HepG2 (cell line): ENCODE measurements at regions not wholly inside any gene's neighbourhood (a gene's known extent, or its start where the extent isn't known, plus 50 kb on each side); places are given as distances from the start of the nearest gene placed in this dataset.

ENCODE experiments used
- ATAC-seq: fragments of 200-7000 bp; cut with Tn5 transposase; 3 replicates; pipeline ENCODE4 v1.9.1; 2020; ENCODE audit warnings: mild to moderate bottlenecking, moderate library complexity
- BruUV-seq: library from RNA; stranded (reverse); fragments of 400-500 nt; replicated peaks from 2 replicates; lab custom pipeline; 2021; lab: Mats Ljungman, UMichigan
- CTCF ChIA-PET: fragments of 300-600 bp; formaldehyde crosslinking; extraction: SDS; loops from one replicate; lab custom pipeline; 2021; ENCODE audit warnings: low total read pairs, inconsistent platforms, low intra/inter-chr PET ratio; lab: Yijun Ruan, JAX
- POLR2A ChIA-PET: fragments of 350-600 bp; sonication (Branson Sonifier 250); formaldehyde crosslinking; loops from one replicate; lab custom pipeline; 2020; ENCODE audit warnings: antibody characterized with exemption, inconsistent platforms; lab: Yijun Ruan, JAX
- DNase-seq: peaks from one replicate; pipeline ENCODE4 v3.0.0-alpha.2; 2015; ENCODE audit warnings: low spot score
- FAIRE-seq: peaks from 3 replicates; lab custom pipeline; 2011; peaks lifted over from hg19 to GRCh38; lab: Jason Lieb, UNC
- H2AFZ ChIP-seq: one replicate; pipeline ENCODE4 v1.6.1; 2011; ENCODE audit warnings: low read length, inconsistent platforms
- H3K27ac ChIP-seq: fragments of 300-600 bp; 3 replicates; pipeline ENCODE4 v1.8.0; 2011; ENCODE audit warnings: mixed run types, mild to moderate bottlenecking, mixed read lengths, low read length, inconsistent platforms; ENCODE audit not compliant: insufficient read depth; ENCODE audit errors: extremely low read length
- H3K27me3 ChIP-seq, 2 experiments: fragments of 200-600 bp in 1 of 2; 2 replicates in 1 of 2; 3 replicates in 1 of 2; pipeline versions ENCODE4 v1.6.0 to v1.8.0; 2011; ENCODE audit warnings: low read length in 2 of 2, mild to moderate bottlenecking in 2 of 2, moderate library complexity in 2 of 2, inconsistent platforms in 1 of 2; ENCODE audit not compliant: insufficient read depth in 2 of 2, control insufficient read depth in 1 of 2
- H3K36me3 ChIP-seq, 2 experiments: fragments of 200-600 bp in 1 of 2; replicated peaks in 1 of 2; 2 replicates in 1 of 2; 3 replicates in 1 of 2; pipeline versions ENCODE4 v1.5.1 to v1.8.0; 2011; ENCODE audit warnings: low read length in 2 of 2, inconsistent platforms in 1 of 2; ENCODE audit not compliant: insufficient read depth in 2 of 2, control insufficient read depth in 1 of 2
- H3K4me1 ChIP-seq: 2 replicates; pipeline ENCODE4 v1.5.1; 2012; ENCODE audit warnings: low read length, inconsistent platforms; ENCODE audit not compliant: insufficient read depth
- H3K4me2 ChIP-seq: 2 replicates; pipeline ENCODE4 v1.6.0; 2011; ENCODE audit warnings: low read depth, low read length, inconsistent platforms
- H3K4me3 ChIP-seq, 3 experiments: fragments of 200-600 bp in 1 of 3; sonication (generic), shearing (Covaris generic) in 1 of 3; replicated peaks in 1 of 3; 2 replicates each; pipeline ENCODE4 v1.5.1; 2011 to 2016; ENCODE audit warnings: low read length in 3 of 3, inconsistent platforms in 2 of 3, low read depth in 2 of 3, mild to moderate bottlenecking in 2 of 3, control low read depth in 1 of 3, mixed read lengths in 1 of 3; ENCODE audit not compliant: insufficient read depth in 1 of 3
- H3K79me2 ChIP-seq: one replicate; pipeline ENCODE4 v1.6.1; 2011; ENCODE audit warnings: low read length, inconsistent platforms; ENCODE audit not compliant: insufficient read depth
- H3K9ac ChIP-seq: 2 replicates; pipeline ENCODE4 v1.6.0; 2011; ENCODE audit warnings: mild to moderate bottlenecking, low read depth, low read length, inconsistent platforms; ENCODE audit not compliant: insufficient read depth
- H3K9me3 ChIP-seq: 2 replicates; pipeline ENCODE4 v1.5.1; 2012; ENCODE audit warnings: mild to moderate bottlenecking, low read length
- H4K20me1 ChIP-seq: 2 replicates; pipeline ENCODE4 v1.6.0; 2011; ENCODE audit warnings: inconsistent platforms, mild to moderate bottlenecking, low read length, moderate library complexity; ENCODE audit not compliant: insufficient read depth
- FOXK1 ChIP-seq: sonication (generic); formaldehyde crosslinking; IDR thresholded peaks from 2 replicates; pipeline ENCODE4 v1.4.0; 2020; ENCODE audit warnings: low read depth, missing genetic modification reagents, borderline replicate concordance
- NFYB ChIP-seq: sonication (generic); formaldehyde crosslinking; IDR thresholded peaks from 2 replicates; pipeline ENCODE4 v1.4.0; 2020; ENCODE audit warnings: missing genetic modification reagents
- SMC3 ChIP-seq: IDR thresholded peaks from 2 replicates; pipeline ENCODE4 v1.6.1; 2011; ENCODE audit warnings: low read length, improper control_type of control experiment
- ZBTB34 ChIP-seq: sonication (generic); formaldehyde crosslinking; IDR thresholded peaks from 2 replicates; pipeline ENCODE4 v1.8.0; 2022; ENCODE audit warnings: mild to moderate bottlenecking, missing genetic modification reagents
- ZBTB38 ChIP-seq: sonication (generic); formaldehyde crosslinking; IDR thresholded peaks from 2 replicates; pipeline ENCODE4 v1.5.1; 2020; ENCODE audit warnings: mild to moderate bottlenecking, missing genetic modification reagents
- ZBTB44 ChIP-seq: sonication (generic); formaldehyde crosslinking; IDR thresholded peaks from 2 replicates; pipeline ENCODE4 v1.4.0; 2020; ENCODE audit warnings: missing genetic modification reagents
- ZNF12 ChIP-seq: sonication (generic); formaldehyde crosslinking; IDR thresholded peaks from 2 replicates; pipeline ENCODE4 v1.5.0; 2020; ENCODE audit warnings: missing genetic modification reagents
- ZNF142 ChIP-seq: sonication (generic); formaldehyde crosslinking; IDR thresholded peaks from 2 replicates; pipeline ENCODE4 v1.4.0; 2020; ENCODE audit warnings: missing genetic modification reagents
- ZNF280D ChIP-seq: sonication (generic); formaldehyde crosslinking; IDR thresholded peaks from 2 replicates; pipeline ENCODE4 v1.5.1; 2020; ENCODE audit warnings: mild to moderate bottlenecking, missing genetic modification reagents
- ZNF333 ChIP-seq: sonication (generic); formaldehyde crosslinking; IDR thresholded peaks from 2 replicates; pipeline ENCODE4 v1.4.0; 2020; ENCODE audit warnings: mild to moderate bottlenecking, missing genetic modification reagents, borderline replicate concordance
- ZNF546 ChIP-seq: sonication (generic); formaldehyde crosslinking; conservative IDR thresholded peaks from 2 replicates; pipeline ENCODE4 v1.8.1; 2023; ENCODE audit warnings: mild to moderate bottlenecking, missing genetic modification reagents
- ZNF839 ChIP-seq: sonication (generic); formaldehyde crosslinking; IDR thresholded peaks from 2 replicates; pipeline ENCODE4 v1.4.0; 2020; ENCODE audit warnings: missing genetic modification reagents, mild to moderate bottlenecking, borderline replicate concordance
- WGBS: methylation state at CpG from one replicate; pipeline ENCODE4 v1.1.6; 2017; ENCODE audit warnings: low lambda C conversion rate; 5-methylcytosine and 5-hydroxymethylcytosine counted together
- in situ Hi-C: cut with HindIII; loops from 2 replicates; pipeline ENCODE4 v1.10.0; 2017; ENCODE audit warnings: low pct_unique_long_range_greater_than_20kb; ENCODE audit not compliant: extremely low pct_ligation_motif_present
- intact Hi-C: fragments of 100-400 bp; cut with micrococcal nuclease; formaldehyde crosslinking; loops from one replicate; pipeline ENCODE4 v1.10.0; 2022; ENCODE audit not compliant: unreplicated experiment

GRCh38 chr5:130643321-130643720 is 521.7 kb downstream of the HINT1 start (continued):
- TF ChIP-seq ZNF142 (CRISPR knock-in tag) (no peak), ZNF546 (CRISPR knock-in tag) (no peak), ZBTB34 (CRISPR knock-in tag) (no peak)

- FAIRE-seq, result no peak
- in situ Hi-C loops, result no loop called here
- TF ChIP-seq ZNF333 (CRISPR knock-in tag) (no peak), FOXK1 (no peak), ZBTB38 (no peak), NFYB (CRISPR knock-in tag) (no peak), ZNF839 (CRISPR knock-in tag) (no peak), ZNF280D (CRISPR knock-in tag) (no peak), ZNF12 (CRISPR knock-in tag) (no peak), ZBTB44 (CRISPR knock-in tag) (no peak), SMC3 (no peak)
Measured at GRCh38 chr5:130642461-130642860, 522.6 kb downstream of the HINT1 start.

More at GRCh38 chr5:130642461-130642860, 522.6 kb downstream of the HINT1 start:
- Histone ChIP-seq H3K4me3 (no peak overlapping the region), H3K4me1 (no peaks in the 10 kb centered on the region), H3K9ac (no peak overlapping the region), H3K27me3 (no peaks in the 10 kb centered on the region), H3K9me3 (peaks cover 28% of the 10 kb centered on the region), H3K79me2 (no peaks in the 10 kb centered on the region), H3K4me2 (no peak overlapping the region), H2AFZ (no peak overlapping the region), H4K20me1 (no peaks in the 10 kb centered on the region), H3K36me3 (no peaks in the 10 kb centered on the region), H3K27ac (no peak overlapping the region)
- CTCF ChIA-PET, result no interaction called here
- POLR2A ChIA-PET, result no interaction called here
- intact Hi-C loops, result no loop called here
- 17% methylated on average over 2 of the region's 2 CpGs for WGBS
- no TSS peak for BruUV-seq
- DNase-seq (no peak), ATAC-seq (no peak)
